Fibroblast of lung (primary cell): ENCODE measurements at regions not wholly inside any gene's neighbourhood (a gene's known extent, or its start where the extent isn't known, plus 50 kb on each side); places are given as distances from the start of the nearest gene placed in this dataset.

ENCODE experiments used
- DNase-seq, 2 donors: peaks; one replicate each; pipeline versions ENCODE4 v3.0.0 to v3.0.0-alpha.2; 2010; ENCODE audit warnings: low read depth in 2 of 2
- H2AFZ ChIP-seq: 2 replicates; pipeline ENCODE4 v1.5.1; 2012; ENCODE audit warnings: low read length, control low read depth, inconsistent platforms
- H3K27ac ChIP-seq: 2 replicates; pipeline ENCODE4 v1.5.1; 2011; ENCODE audit warnings: low read length, control low read depth; ENCODE audit not compliant: insufficient read depth
- H3K27me3 ChIP-seq: 2 replicates; pipeline ENCODE4 v1.5.1; 2011; ENCODE audit warnings: mild to moderate bottlenecking, low read length; ENCODE audit not compliant: control insufficient read depth, insufficient read depth
- H3K36me3 ChIP-seq: 2 replicates; pipeline ENCODE4 v1.5.1; 2011; ENCODE audit warnings: low read length; ENCODE audit not compliant: control insufficient read depth, insufficient read depth
- H3K4me1 ChIP-seq: 2 replicates; pipeline ENCODE4 v1.5.1; 2011; ENCODE audit warnings: low read length; ENCODE audit not compliant: control insufficient read depth, insufficient read depth; ENCODE audit errors: extremely low read depth
- H3K4me2 ChIP-seq: 2 replicates; pipeline ENCODE4 v1.5.1; 2011; ENCODE audit warnings: low read length, control low read depth; ENCODE audit not compliant: insufficient read depth; ENCODE audit errors: extremely low read depth
- H3K4me3 ChIP-seq, 4 experiments: fragments of 200-600 bp in 1 of 4; sonication (generic) in 1 of 4; replicated peaks in 1 of 4; 2 replicates each; pipeline ENCODE4 v1.5.1; 2011 to 2016; ENCODE audit warnings: low read length in 4 of 4, low read depth in 3 of 4, mild to moderate bottlenecking in 3 of 4, control low read depth in 2 of 4, inconsistent platforms in 1 of 4, mixed read lengths in 1 of 4; ENCODE audit not compliant: insufficient read depth in 1 of 4; ENCODE audit errors: control extremely low read depth in 1 of 4
- H3K79me2 ChIP-seq: 2 replicates; pipeline ENCODE4 v1.5.1; 2012; ENCODE audit warnings: mild to moderate bottlenecking, low read length, inconsistent platforms; ENCODE audit not compliant: control insufficient read depth, insufficient read depth
- H3K9ac ChIP-seq: 2 replicates; pipeline ENCODE4 v1.5.1; 2011; ENCODE audit warnings: mild to moderate bottlenecking, low read length, control low read depth; ENCODE audit not compliant: insufficient read depth
- H3K9me3 ChIP-seq: 2 replicates; pipeline ENCODE4 v1.5.1; 2012; ENCODE audit warnings: low read depth, low read length; ENCODE audit not compliant: control insufficient read depth, insufficient read depth
- H4K20me1 ChIP-seq: 2 replicates; pipeline ENCODE4 v1.5.1; 2011; ENCODE audit warnings: low read length; ENCODE audit not compliant: control insufficient read depth, insufficient read depth; ENCODE audit errors: extremely low read depth
- EZH2 ChIP-seq: IDR thresholded peaks from 2 replicates; pipeline ENCODE4 v1.5.1; 2012; ENCODE audit warnings: low read length, control low read depth, mild to moderate bottlenecking; ENCODE audit errors: missing control alignments
- TF ChIP-seq, protein P1 (sequence below), 2 donors: IDR thresholded peaks in 1 of 2; conservative IDR thresholded peaks in 1 of 2; 1 replicate in 1 of 2; 2 replicates in 1 of 2; pipeline ENCODE4 v1.5.1; 2011 to 2012; ENCODE audit warnings: low read length in 2 of 2, control low read depth in 1 of 2, inconsistent platforms in 1 of 2, low read depth in 1 of 2, mild to moderate bottlenecking in 1 of 2

DNA sequence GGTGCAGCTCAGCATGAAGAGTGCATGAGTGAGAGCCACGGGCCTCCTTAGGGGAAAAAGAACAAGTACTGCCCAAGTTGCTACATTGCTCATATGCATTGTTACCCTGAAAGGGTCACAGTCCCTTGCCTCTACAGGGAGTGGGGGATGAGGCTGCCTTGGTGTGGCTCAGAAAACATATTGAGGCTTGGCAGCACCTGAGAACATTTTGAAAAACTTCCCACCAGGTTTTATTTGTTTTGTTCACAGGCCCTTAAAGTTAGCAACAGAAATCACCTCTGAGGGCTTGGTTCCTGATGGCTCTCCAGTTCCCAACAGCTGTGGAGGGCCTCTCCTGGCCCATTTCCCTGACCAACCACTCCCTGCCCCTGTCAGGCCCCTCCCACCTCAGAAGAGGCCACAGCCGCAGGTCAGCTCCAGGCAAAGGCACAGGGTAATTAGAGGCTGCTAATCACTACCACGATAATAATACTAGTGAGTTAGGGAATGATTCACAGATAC lies 90.7 kb upstream of the ADRA1B start:
- no peaks in the 10 kb centered on the region for H3K36me3 ChIP-seq
- no peak overlapping the region for H3K4me2 ChIP-seq
- no peak overlapping the region for H2AFZ ChIP-seq
- peaks cover 6% of the 10 kb centered on the region for H3K4me1 ChIP-seq
- no peak overlapping the region for H3K27ac ChIP-seq
- no peak overlapping the region for H3K9ac ChIP-seq
- no peaks in the 10 kb centered on the region for H3K9me3 ChIP-seq
- no peaks in the 10 kb centered on the region for H3K27me3 ChIP-seq
- peak; percentile 40 to 46 for DNase-seq
- no peak overlapping the region for H3K4me3 ChIP-seq
- TF ChIP-seq EZH2: no peak
- TF ChIP-seq, protein P1, sequence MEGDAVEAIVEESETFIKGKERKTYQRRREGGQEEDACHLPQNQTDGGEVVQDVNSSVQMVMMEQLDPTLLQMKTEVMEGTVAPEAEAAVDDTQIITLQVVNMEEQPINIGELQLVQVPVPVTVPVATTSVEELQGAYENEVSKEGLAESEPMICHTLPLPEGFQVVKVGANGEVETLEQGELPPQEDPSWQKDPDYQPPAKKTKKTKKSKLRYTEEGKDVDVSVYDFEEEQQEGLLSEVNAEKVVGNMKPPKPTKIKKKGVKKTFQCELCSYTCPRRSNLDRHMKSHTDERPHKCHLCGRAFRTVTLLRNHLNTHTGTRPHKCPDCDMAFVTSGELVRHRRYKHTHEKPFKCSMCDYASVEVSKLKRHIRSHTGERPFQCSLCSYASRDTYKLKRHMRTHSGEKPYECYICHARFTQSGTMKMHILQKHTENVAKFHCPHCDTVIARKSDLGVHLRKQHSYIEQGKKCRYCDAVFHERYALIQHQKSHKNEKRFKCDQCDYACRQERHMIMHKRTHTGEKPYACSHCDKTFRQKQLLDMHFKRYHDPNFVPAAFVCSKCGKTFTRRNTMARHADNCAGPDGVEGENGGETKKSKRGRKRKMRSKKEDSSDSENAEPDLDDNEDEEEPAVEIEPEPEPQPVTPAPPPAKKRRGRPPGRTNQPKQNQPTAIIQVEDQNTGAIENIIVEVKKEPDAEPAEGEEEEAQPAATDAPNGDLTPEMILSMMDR (conservative IDR thresholded peaks at IDR 0.05 in 1 of 2, IDR thresholded peaks at IDR 0.05 in 1 of 2; ENCODE audit: low read depth in 1 of 2, low read length in 2 of 2): no peak
- no peaks in the 10 kb centered on the region for H3K79me2 ChIP-seq
- H4K20me1 ChIP-seq: no peaks in the 10 kb centered on the region

DNA sequence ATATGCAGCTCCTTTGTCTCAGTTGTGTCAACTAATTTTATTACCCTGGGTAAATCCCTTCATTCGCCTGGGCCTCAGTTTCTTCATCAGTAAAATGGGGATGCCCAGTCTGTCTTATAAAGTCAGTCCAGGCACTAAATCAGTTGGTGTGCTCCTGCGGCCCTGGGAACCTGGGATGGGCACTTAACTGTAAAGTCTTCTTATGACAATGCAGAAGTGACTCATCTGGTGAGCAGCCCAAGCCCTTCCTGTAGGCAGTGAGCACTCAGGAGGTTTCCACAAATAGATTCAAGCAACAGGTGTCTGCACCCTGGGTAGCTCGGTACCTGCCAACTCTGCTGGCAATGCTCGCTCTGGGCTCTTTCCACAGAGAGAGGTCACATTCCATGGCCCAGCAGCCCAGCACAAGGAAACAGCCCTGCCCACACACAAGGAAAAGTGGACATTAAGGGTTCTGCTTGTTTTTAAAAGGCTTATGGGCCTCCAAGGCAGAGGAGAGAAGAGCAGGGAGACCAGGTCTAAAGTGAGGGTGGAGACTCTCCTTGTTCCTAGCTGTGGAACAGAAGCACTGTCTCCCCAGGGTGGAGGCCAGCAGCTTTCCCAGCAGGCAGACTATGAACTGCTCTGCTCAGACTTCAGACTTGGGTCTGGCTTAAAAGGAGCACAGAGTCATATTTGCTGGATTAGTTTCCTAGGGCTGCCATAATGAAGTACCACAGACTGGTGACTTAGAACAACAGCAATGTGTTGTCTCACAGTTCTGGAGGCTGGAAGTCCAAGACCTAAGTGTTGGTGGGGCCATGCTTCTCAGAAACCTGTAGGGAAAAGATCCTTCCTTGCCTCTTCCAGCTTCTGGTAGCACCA lies 89.7 kb upstream of the ADRA1B start:
- peaks cover 6% of the 10 kb centered on the region for H3K4me1 ChIP-seq

DNA sequence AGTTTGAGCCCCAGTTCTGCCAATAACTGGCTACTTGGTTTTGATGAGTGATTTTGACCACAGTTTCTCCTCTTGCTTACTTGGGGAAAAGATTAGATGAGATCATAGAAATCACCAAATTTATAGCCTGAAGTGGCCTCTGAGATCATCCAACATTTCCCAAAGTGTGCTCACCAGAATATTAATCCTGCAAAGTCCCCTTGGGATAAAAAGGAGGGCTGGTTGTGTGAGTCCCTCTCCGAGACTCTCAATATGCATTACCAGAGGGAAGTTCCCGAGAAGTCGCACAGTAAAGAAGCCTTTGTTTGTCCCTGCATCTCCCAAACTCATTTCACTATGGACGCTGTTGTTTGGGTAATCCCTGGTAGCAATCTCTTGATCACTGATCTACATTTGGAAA lies 88.4 kb upstream of the ADRA1B start:
- H3K9me3 ChIP-seq: no peaks in the 10 kb centered on the region
- H3K4me2 ChIP-seq: no peak overlapping the region
- no peak overlapping the region for H3K9ac ChIP-seq
- peaks cover 6% of the 10 kb centered on the region for H3K4me1 ChIP-seq
- no peaks in the 10 kb centered on the region for H3K27me3 ChIP-seq
- no peaks in the 10 kb centered on the region for H4K20me1 ChIP-seq
- no peak for TF ChIP-seq EZH2
- TF ChIP-seq, protein P1 (conservative IDR thresholded peaks at IDR 0.05 in 1 of 2, IDR thresholded peaks at IDR 0.05 in 1 of 2; ENCODE audit: low read depth in 1 of 2, low read length in 2 of 2): no peak
- H3K79me2 ChIP-seq: no peaks in the 10 kb centered on the region
- H3K27ac ChIP-seq: no peak overlapping the region
- no peak overlapping the region for H3K4me3 ChIP-seq
- H3K36me3 ChIP-seq: no peaks in the 10 kb centered on the region
- no peak for DNase-seq
- H2AFZ ChIP-seq: no peak overlapping the region

More for the DNA sequence above, 89.7 kb upstream of the ADRA1B start:
- no peaks in the 10 kb centered on the region for H3K27me3 ChIP-seq
- H3K27ac ChIP-seq: no peak overlapping the region
- H3K36me3 ChIP-seq: no peaks in the 10 kb centered on the region
- no peaks in the 10 kb centered on the region for H3K9me3 ChIP-seq
- TF ChIP-seq, protein P1 (conservative IDR thresholded peaks at IDR 0.05 in 1 of 2, IDR thresholded peaks at IDR 0.05 in 1 of 2; ENCODE audit: low read depth in 1 of 2, low read length in 2 of 2): no peak
- no peak for TF ChIP-seq EZH2
- no peaks in the 10 kb centered on the region for H3K79me2 ChIP-seq
- peak; percentile 52 to 93 for DNase-seq
- H3K4me2 ChIP-seq: peak overlapping the region; percentile 32
- no peaks in the 10 kb centered on the region for H4K20me1 ChIP-seq
- no peak overlapping the region for H3K4me3 ChIP-seq
- H2AFZ ChIP-seq: peak overlapping the region; percentile 18
- H3K9ac ChIP-seq: no peak overlapping the region
